ENCODE measurements at regions not wholly inside any gene's neighbourhood (a gene's known extent, or its start where the extent isn't known, plus 50 kb on each side); places are given as distances from the start of the nearest gene placed in this dataset.

GRCh38 chr11:45371251-45372115, 85.3 kb upstream of the SYT13 start:
- DNase-seq (ENCODE audit: low spot score in 2 of 2) = peak; percentile 36 to 80

GRCh38 chr11:45369313-45369712, 83.2 kb upstream of the SYT13 start:
- DNase-seq (ENCODE audit: low spot score in 2 of 2) (no peak), FAIRE-seq (no peak)

More at GRCh38 chr11:45371251-45372115, 85.3 kb upstream of the SYT13 start:
- FAIRE-seq = no peak

GRCh38 chr11:45368697-45369096, 82.6 kb upstream of the SYT13 start:
- DNase-seq (ENCODE audit: low spot score in 2 of 2) (no peak), FAIRE-seq (no peak)

GRCh38 chr11:45366619-45367190, 80.6 kb upstream of the SYT13 start:
- FAIRE-seq = no peak
- no peak for DNase-seq (ENCODE audit: low spot score in 2 of 2)

- no peak for DNase-seq (ENCODE audit: low spot score in 2 of 2)
These were observed 79.9 kb upstream of the SYT13 start for GRCh38 chr11:45365961-45366618.

GRCh38 chr11:45362636-45363035, 76.5 kb upstream of the SYT13 start:
- FAIRE-seq (no peak), DNase-seq (ENCODE audit: low spot score in 2 of 2) (no peak)

More at GRCh38 chr11:45365961-45366618, 79.9 kb upstream of the SYT13 start:
- FAIRE-seq = no peak

- FAIRE-seq = no peak
These were observed 75.4 kb upstream of the SYT13 start for GRCh38 chr11:45361551-45361950.

GRCh38 chr11:45355706-45356041, 69.5 kb upstream of the SYT13 start:
- no peak for DNase-seq (ENCODE audit: low spot score in 2 of 2)
- no peak for FAIRE-seq

More at GRCh38 chr11:45361551-45361950, 75.4 kb upstream of the SYT13 start:
- DNase-seq (ENCODE audit: low spot score in 2 of 2) = no peak

GRCh38 chr11:45354976-45355705, 69.0 kb upstream of the SYT13 start:
- DNase-seq (ENCODE audit: low spot score in 2 of 2) (peak; percentile 44 to 67), FAIRE-seq (no peak)

GRCh38 chr11:45348729-45349128, 62.6 kb upstream of the SYT13 start:
- FAIRE-seq (no peak), DNase-seq (ENCODE audit: low spot score in 2 of 2) (no peak)

GRCh38 chr11:45347348-45348082, 61.4 kb upstream of the SYT13 start:
- no peak for DNase-seq (ENCODE audit: low spot score in 2 of 2)
- no peak for FAIRE-seq

GRCh38 chr11:45345491-45345890, 59.4 kb upstream of the SYT13 start:
- DNase-seq (ENCODE audit: low spot score in 2 of 2) = no peak
- FAIRE-seq = no peak

- FAIRE-seq (no peak), DNase-seq (ENCODE audit: low spot score in 2 of 2) (no peak)
These were observed 57.9 kb upstream of the SYT13 start for GRCh38 chr11:45344028-45344427.

- FAIRE-seq (no peak), DNase-seq (ENCODE audit: low spot score in 2 of 2) (no peak)
These were observed 57.3 kb upstream of the SYT13 start for GRCh38 chr11:45343444-45343843.

- FAIRE-seq (no peak), DNase-seq (ENCODE audit: low spot score in 2 of 2) (no peak)
These were observed 55.2 kb upstream of the SYT13 start for GRCh38 chr11:45341372-45341771.

GRCh38 chr11:45339729-45340519, 53.8 kb upstream of the SYT13 start:
- DNase-seq (ENCODE audit: low spot score in 2 of 2) (peak; percentile 44 to 85), FAIRE-seq (no peak)

- FAIRE-seq (no peak), DNase-seq (ENCODE audit: low spot score in 2 of 2) (no peak)
These were observed 51.6 kb upstream of the SYT13 start for GRCh38 chr11:45337583-45338360.

- FAIRE-seq = no peak
- DNase-seq (ENCODE audit: low spot score in 2 of 2) = no peak
These were observed 50.0 kb upstream of the SYT13 start for GRCh38 chr11:45336136-45336535.
